ENCODE measurements at regions not wholly inside any gene's neighbourhood (a gene's known extent, or its start where the extent isn't known, plus 50 kb on each side); places are given as distances from the start of the nearest gene placed in this dataset.
A peak's percentile ranks its signal among the peaks of the same experiment; 100 is the strongest.

GRCh38 chr16:65922923-65923322 lies 443.6 kb upstream of the CDH5 start:
- peaks cover 0 to 4% (median 0%) of the 10 kb centered on the region in 3 donors for H3K27me3 Mint-ChIP-seq (ENCODE audit: low read depth in 3 of 3)
- H3K4me3 Mint-ChIP-seq: no peak overlapping the region
- H3K36me3 Mint-ChIP-seq: no peaks in the 10 kb centered on the region
- no peak overlapping the region for H3K27ac Mint-ChIP-seq
- H3K4me1 Mint-ChIP-seq: no peaks in the 10 kb centered on the region
- peaks cover 0 to 2% (median 0%) of the 10 kb centered on the region in 6 donors for H3K9me3 Mint-ChIP-seq
- DNase-seq: no peak

GRCh38 chr16:65919986-65920376 lies 446.5 kb upstream of the CDH5 start:
- H3K4me1 Mint-ChIP-seq: no peaks in the 10 kb centered on the region
- no peaks in the 10 kb centered on the region for H3K36me3 Mint-ChIP-seq
- DNase-seq: no peak
- H3K4me3 Mint-ChIP-seq: no peak overlapping the region
- H3K27ac Mint-ChIP-seq: no peak overlapping the region
- peaks cover 0 to 2% (median 0%) of the 10 kb centered on the region in 6 donors for H3K9me3 Mint-ChIP-seq
- peaks cover 0 to 2% (median 0%) of the 10 kb centered on the region in 3 donors for H3K27me3 Mint-ChIP-seq (ENCODE audit: low read depth in 3 of 3)

- no peak for DNase-seq
- no peak overlapping the region for H3K27ac Mint-ChIP-seq
- H3K27me3 Mint-ChIP-seq (ENCODE audit: low read depth in 3 of 3): peaks cover 0 to 2% (median 2%) of the 10 kb centered on the region in 3 donors
- H3K36me3 Mint-ChIP-seq: no peaks in the 10 kb centered on the region
- H3K4me3 Mint-ChIP-seq: no peak overlapping the region
- no peaks in the 10 kb centered on the region for H3K4me1 Mint-ChIP-seq
- peaks cover 0 to 2% (median 0%) of the 10 kb centered on the region in 6 donors for H3K9me3 Mint-ChIP-seq
Observed at GRCh38 chr16:65919145-65919985, 447.1 kb upstream of the CDH5 start.

GRCh38 chr16:65917466-65917865 lies 449.0 kb upstream of the CDH5 start:
- H3K4me1 Mint-ChIP-seq: no peaks in the 10 kb centered on the region
- no peak overlapping the region for H3K27ac Mint-ChIP-seq
- no peaks in the 10 kb centered on the region for H3K36me3 Mint-ChIP-seq
- peaks cover 2 to 7% (median 2%) of the 10 kb centered on the region in 3 donors for H3K27me3 Mint-ChIP-seq (ENCODE audit: low read depth in 3 of 3)
- DNase-seq: no peak
- H3K9me3 Mint-ChIP-seq: peaks cover 0 to 2% (median 0%) of the 10 kb centered on the region in 6 donors
- no peak overlapping the region for H3K4me3 Mint-ChIP-seq

- H3K4me1 Mint-ChIP-seq: no peaks in the 10 kb centered on the region
- no peak overlapping the region for H3K27ac Mint-ChIP-seq
Observed at GRCh38 chr16:65916995-65917394, 449.5 kb upstream of the CDH5 start.

GRCh38 chr16:65910291-65910690 lies 456.2 kb upstream of the CDH5 start:
- Mint-ChIP-seq H3K27ac (no peak overlapping the region), H3K9me3 (peaks cover 0 to 2% (median 0%) of the 10 kb centered on the region in 6 donors), H3K4me3 (no peak overlapping the region), H3K27me3 (ENCODE audit: low read depth in 3 of 3) (peaks cover 3 to 9% (median 4%) of the 10 kb centered on the region in 3 donors), H3K36me3 (no peaks in the 10 kb centered on the region), H3K4me1 (no peaks in the 10 kb centered on the region)
- no peak for DNase-seq

More at GRCh38 chr16:65916995-65917394, 449.5 kb upstream of the CDH5 start:
- H3K27me3 Mint-ChIP-seq (ENCODE audit: low read depth in 3 of 3): peaks cover 2 to 9% (median 2%) of the 10 kb centered on the region in 3 donors
- no peaks in the 10 kb centered on the region for H3K36me3 Mint-ChIP-seq
- peaks cover 0 to 2% (median 0%) of the 10 kb centered on the region in 6 donors for H3K9me3 Mint-ChIP-seq
- no peak overlapping the region for H3K4me3 Mint-ChIP-seq
- no peak for DNase-seq

- Mint-ChIP-seq H3K9me3 (peaks cover 0 to 2% (median 0%) of the 10 kb centered on the region in 6 donors), H3K27me3 (ENCODE audit: low read depth in 3 of 3) (peaks cover 1 to 13% (median 4%) of the 10 kb centered on the region in 3 donors), H3K36me3 (no peaks in the 10 kb centered on the region), H3K27ac (peak overlapping the region in 1 of 6 donors; percentile 12), H3K4me1 (no peaks in the 10 kb centered on the region), H3K4me3 (no peak overlapping the region)
- no peak for DNase-seq
Observed at GRCh38 chr16:65909310-65910050, 457.0 kb upstream of the CDH5 start.

- Mint-ChIP-seq H3K36me3 (no peaks in the 10 kb centered on the region), H3K27me3 (ENCODE audit: low read depth in 3 of 3) (peaks cover 1 to 14% (median 3%) of the 10 kb centered on the region in 3 donors), H3K4me1 (no peaks in the 10 kb centered on the region), H3K9me3 (no peaks in the 10 kb centered on the region), H3K4me3 (no peak overlapping the region), H3K27ac (no peak overlapping the region)
- no peak for DNase-seq
Observed at GRCh38 chr16:65908568-65908967, 457.9 kb upstream of the CDH5 start.

- Mint-ChIP-seq H3K27me3 (ENCODE audit: low read depth in 3 of 3) (peaks cover 1 to 7% (median 3%) of the 10 kb centered on the region in 3 donors), H3K4me3 (no peak overlapping the region), H3K4me1 (no peaks in the 10 kb centered on the region)
Observed at GRCh38 chr16:65905331-65905730, 461.2 kb upstream of the CDH5 start.

GRCh38 chr16:65896448-65897153 lies 469.9 kb upstream of the CDH5 start:
- Mint-ChIP-seq H3K27ac (no peak overlapping the region), H3K4me3 (no peak overlapping the region), H3K36me3 (no peaks in the 10 kb centered on the region), H3K27me3 (ENCODE audit: low read depth in 3 of 3) (peaks cover 1 to 13% (median 6%) of the 10 kb centered on the region in 3 donors), H3K4me1 (no peaks in the 10 kb centered on the region), H3K9me3 (peaks cover 0 to 3% (median 0%) of the 10 kb centered on the region in 6 donors)
- no peak for DNase-seq

More at GRCh38 chr16:65905331-65905730, 461.2 kb upstream of the CDH5 start:
- H3K27ac Mint-ChIP-seq: no peak overlapping the region
- no peak for DNase-seq
- H3K36me3 Mint-ChIP-seq: no peaks in the 10 kb centered on the region
- H3K9me3 Mint-ChIP-seq: no peaks in the 10 kb centered on the region

GRCh38 chr16:65895906-65896305 lies 470.6 kb upstream of the CDH5 start:
- H3K9me3 Mint-ChIP-seq: peaks cover 0 to 3% (median 0%) of the 10 kb centered on the region in 6 donors
- no peaks in the 10 kb centered on the region for H3K36me3 Mint-ChIP-seq
- H3K4me1 Mint-ChIP-seq: no peaks in the 10 kb centered on the region
- H3K27me3 Mint-ChIP-seq (ENCODE audit: low read depth in 3 of 3): peaks cover 1 to 13% (median 6%) of the 10 kb centered on the region in 3 donors
- no peak for DNase-seq
- H3K27ac Mint-ChIP-seq: no peak overlapping the region
- H3K4me3 Mint-ChIP-seq: no peak overlapping the region

GRCh38 chr16:65895486-65895885 lies 471.0 kb upstream of the CDH5 start:
- Mint-ChIP-seq H3K36me3 (no peaks in the 10 kb centered on the region), H3K4me1 (no peaks in the 10 kb centered on the region), H3K27ac (no peak overlapping the region), H3K9me3 (peaks cover 0 to 3% (median 0%) of the 10 kb centered on the region in 6 donors), H3K4me3 (no peak overlapping the region), H3K27me3 (ENCODE audit: low read depth in 3 of 3) (peaks cover 1 to 13% (median 6%) of the 10 kb centered on the region in 3 donors)
- DNase-seq: no peak

GRCh38 chr16:65890203-65890602 lies 476.3 kb upstream of the CDH5 start:
- peaks cover 0 to 4% (median 3%) of the 10 kb centered on the region in 3 donors for H3K27me3 Mint-ChIP-seq (ENCODE audit: low read depth in 3 of 3)
- no peaks in the 10 kb centered on the region for H3K36me3 Mint-ChIP-seq
- H3K9me3 Mint-ChIP-seq: peaks cover 0 to 3% (median 0%) of the 10 kb centered on the region in 6 donors

More at GRCh38 chr16:65890203-65890602, 476.3 kb upstream of the CDH5 start:
- H3K4me3 Mint-ChIP-seq: no peak overlapping the region
- no peak for DNase-seq
- H3K27ac Mint-ChIP-seq: no peak overlapping the region
- no peaks in the 10 kb centered on the region for H3K4me1 Mint-ChIP-seq
